Caco-2 (cell line): ENCODE measurements at regions not wholly inside any gene's neighbourhood (a gene's known extent, or its start where the extent isn't known, plus 50 kb on each side); places are given as distances from the start of the nearest gene placed in this dataset.

Experiments
- BruUV-seq: library from RNA; stranded (reverse); fragments of 400-500 nt; replicated peaks from 2 replicates; lab custom pipeline; 2021; lab: Mats Ljungman, UMichigan
- CTCF ChIA-PET: fragments of 300-600 bp; sonication (Branson Sonifier 250); formaldehyde crosslinking; loops from one replicate; lab custom pipeline; 2022; ENCODE audit warnings: antibody characterized with exemption; lab: Charles Lee
- POLR2A ChIA-PET: fragments of 300-600 bp; sonication (Branson Sonifier 250); formaldehyde crosslinking; loops from one replicate; lab custom pipeline; 2022; ENCODE audit warnings: antibody characterized with exemption; lab: Charles Lee
- DNase-seq, 2 experiments: peaks; one replicate each; pipeline versions ENCODE4 v3.0.0 to v3.0.0-alpha.2; 2020 to 2022
- H3K27me3 ChIP-seq: replicated peaks from 2 replicates; pipeline ENCODE4 v1.6.0; 2011; ENCODE audit warnings: low read length; ENCODE audit not compliant: control insufficient read depth, insufficient read depth
- H3K36me3 ChIP-seq: 2 replicates; pipeline ENCODE4 v1.5.1; 2011; ENCODE audit warnings: low read length; ENCODE audit not compliant: control insufficient read depth, insufficient read depth
- H3K4me1 ChIP-seq: fragments of 250-450 bp; sonication (Bioruptor Pico); 2 replicates; pipeline ENCODE4 v1.5.1; 2020; ENCODE audit warnings: mild to moderate bottlenecking
- H3K4me3 ChIP-seq: 2 replicates; pipeline ENCODE4 v1.5.1; 2011; ENCODE audit warnings: low read depth, mild to moderate bottlenecking, control low read depth, low read length
- H3K9me3 ChIP-seq: fragments of 250-450 bp; sonication (Bioruptor Pico); 2 replicates; pipeline ENCODE4 v1.5.1; 2020; ENCODE audit warnings: mild to moderate bottlenecking, moderate library complexity
- H3K27ac Mint-ChIP-seq: one replicate; pipeline ENCODE4 v1.8.0; 2022; ENCODE audit warnings: mixed read lengths; ENCODE audit not compliant: unreplicated experiment
- H3K27me3 Mint-ChIP-seq: one replicate; pipeline ENCODE4 v1.8.0; 2022; ENCODE audit warnings: mixed read lengths; ENCODE audit not compliant: insufficient read depth, unreplicated experiment
- H3K36me3 Mint-ChIP-seq: one replicate; pipeline ENCODE4 v1.8.0; 2022; ENCODE audit warnings: mild to moderate bottlenecking, mixed read lengths; ENCODE audit not compliant: insufficient read depth, unreplicated experiment
- H3K4me1 Mint-ChIP-seq: one replicate; pipeline ENCODE4 v1.8.0; 2022; ENCODE audit warnings: low read depth, mixed read lengths; ENCODE audit not compliant: unreplicated experiment
- H3K4me3 Mint-ChIP-seq: one replicate; pipeline ENCODE4 v1.8.0; 2022; ENCODE audit warnings: mild to moderate bottlenecking, moderate library complexity, mixed read lengths; ENCODE audit not compliant: unreplicated experiment
- H3K9me3 Mint-ChIP-seq: one replicate; pipeline ENCODE4 v1.8.0; 2022; ENCODE audit warnings: mixed read lengths; ENCODE audit not compliant: unreplicated experiment
- intact Hi-C: fragments of 100-400 bp; cut with micrococcal nuclease; formaldehyde crosslinking; loops from one replicate; pipeline ENCODE4 v1.10.0; 2022; ENCODE audit not compliant: unreplicated experiment
- TF ChIP-seq, protein P1 (sequence below), 2 experiments: fragments of 200-600 bp in 1 of 2; IDR thresholded peaks; 1 replicate in 1 of 2; 2 replicates in 1 of 2; pipeline versions ENCODE4 v1.5.1 to v1.8.0; 2011 to 2022; ENCODE audit warnings: antibody characterized with exemption in 1 of 2, control low read depth in 1 of 2, inconsistent platforms in 1 of 2, low read depth in 1 of 2, low read length in 1 of 2, mild to moderate bottlenecking in 1 of 2, moderate library complexity in 1 of 2; ENCODE audit not compliant: insufficient read depth in 1 of 2, severe bottlenecking in 1 of 2, unreplicated experiment in 1 of 2

DNA sequence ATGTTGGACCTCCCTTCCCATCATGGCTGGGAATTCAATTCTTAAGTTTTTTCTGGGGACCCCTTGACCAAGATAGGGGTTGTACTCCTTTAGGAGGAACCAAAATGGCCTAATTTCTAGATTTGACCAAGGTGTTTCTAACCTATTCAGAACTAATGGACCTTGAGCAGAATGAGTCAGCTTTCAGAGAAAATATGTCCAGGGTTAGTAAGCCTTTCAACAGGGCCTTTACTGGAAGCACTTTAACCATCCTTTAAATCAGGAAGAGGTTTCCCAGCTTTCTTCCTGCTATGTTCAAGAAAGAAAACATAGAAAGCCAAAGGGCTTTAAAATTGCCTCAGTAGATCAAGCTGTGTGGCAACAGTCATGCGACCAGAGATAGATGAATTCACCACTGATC, 1184.9 kb upstream of the ACVR2A start:
- CTCF ChIA-PET, result no interaction called here
- intact Hi-C loops, result loop anchor here (5.0 kb wide), 3 partner anchors 133 to 513 kb away; no protein-coding TSS in a partner anchor

GRCh38 chr2:146652311-146652710, 1192.5 kb upstream of the ACVR2A start:
- H3K9me3 Mint-ChIP-seq, result peaks cover 17% of the 10 kb centered on the region
- H3K4me1 ChIP-seq, result no peaks in the 10 kb centered on the region
- H3K36me3 ChIP-seq, result no peaks in the 10 kb centered on the region
- CTCF ChIA-PET, result no interaction called here
- no peak for DNase-seq
- H3K27ac Mint-ChIP-seq, result no peak overlapping the region
- H3K4me1 Mint-ChIP-seq, result no peaks in the 10 kb centered on the region
- no peaks in the 10 kb centered on the region for H3K36me3 Mint-ChIP-seq
- TF ChIP-seq, protein P1, sequence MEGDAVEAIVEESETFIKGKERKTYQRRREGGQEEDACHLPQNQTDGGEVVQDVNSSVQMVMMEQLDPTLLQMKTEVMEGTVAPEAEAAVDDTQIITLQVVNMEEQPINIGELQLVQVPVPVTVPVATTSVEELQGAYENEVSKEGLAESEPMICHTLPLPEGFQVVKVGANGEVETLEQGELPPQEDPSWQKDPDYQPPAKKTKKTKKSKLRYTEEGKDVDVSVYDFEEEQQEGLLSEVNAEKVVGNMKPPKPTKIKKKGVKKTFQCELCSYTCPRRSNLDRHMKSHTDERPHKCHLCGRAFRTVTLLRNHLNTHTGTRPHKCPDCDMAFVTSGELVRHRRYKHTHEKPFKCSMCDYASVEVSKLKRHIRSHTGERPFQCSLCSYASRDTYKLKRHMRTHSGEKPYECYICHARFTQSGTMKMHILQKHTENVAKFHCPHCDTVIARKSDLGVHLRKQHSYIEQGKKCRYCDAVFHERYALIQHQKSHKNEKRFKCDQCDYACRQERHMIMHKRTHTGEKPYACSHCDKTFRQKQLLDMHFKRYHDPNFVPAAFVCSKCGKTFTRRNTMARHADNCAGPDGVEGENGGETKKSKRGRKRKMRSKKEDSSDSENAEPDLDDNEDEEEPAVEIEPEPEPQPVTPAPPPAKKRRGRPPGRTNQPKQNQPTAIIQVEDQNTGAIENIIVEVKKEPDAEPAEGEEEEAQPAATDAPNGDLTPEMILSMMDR (IDR thresholded peaks at IDR 0.05; ENCODE audit: insufficient read depth in 1 of 2, low read depth in 1 of 2, low read length in 1 of 2, severe bottlenecking in 1 of 2, unreplicated experiment in 1 of 2), result no peak
- no peaks in the 10 kb centered on the region; the same call in 1 of the 2 replicates for H3K9me3 ChIP-seq
- H3K27me3 Mint-ChIP-seq, result no peaks in the 10 kb centered on the region
- no peak overlapping the region for H3K4me3 ChIP-seq
- BruUV-seq, result no TSS peak
- H3K4me3 Mint-ChIP-seq, result no peak overlapping the region
- no peaks in the 10 kb centered on the region for H3K27me3 ChIP-seq
- POLR2A ChIA-PET, result no interaction called here
- intact Hi-C loops, result no loop called here

More for the DNA sequence above, 1184.9 kb upstream of the ACVR2A start:
- Mint-ChIP-seq H3K27ac (no peak overlapping the region), H3K4me1 (no peaks in the 10 kb centered on the region), H3K9me3 (no peaks in the 10 kb centered on the region), H3K36me3 (no peaks in the 10 kb centered on the region), H3K4me3 (no peak overlapping the region), H3K27me3 (peaks cover 3% of the 10 kb centered on the region)
- DNase-seq, result no peak
- Histone ChIP-seq H3K27me3 (no peaks in the 10 kb centered on the region), H3K4me3 (no peak overlapping the region), H3K36me3 (no peaks in the 10 kb centered on the region), H3K4me1 (no peaks in the 10 kb centered on the region), H3K9me3 (no peaks in the 10 kb centered on the region; the same call in 1 of the 2 replicates)
- TF ChIP-seq, protein P1 (IDR thresholded peaks at IDR 0.05; ENCODE audit: insufficient read depth in 1 of 2, low read depth in 1 of 2, low read length in 1 of 2, severe bottlenecking in 1 of 2, unreplicated experiment in 1 of 2), result no peak
- POLR2A ChIA-PET, result no interaction called here
- BruUV-seq, result no TSS peak

- H3K4me1 ChIP-seq, result no peaks in the 10 kb centered on the region
- no peaks in the 10 kb centered on the region; the same call in 1 of the 2 replicates for H3K9me3 ChIP-seq
- intact Hi-C loops, result no loop called here
- TF ChIP-seq, protein P1 (IDR thresholded peaks at IDR 0.05; ENCODE audit: insufficient read depth in 1 of 2, low read depth in 1 of 2, low read length in 1 of 2, severe bottlenecking in 1 of 2, unreplicated experiment in 1 of 2), result no peak
- H3K9me3 Mint-ChIP-seq, result peaks cover 17% of the 10 kb centered on the region
- H3K27me3 Mint-ChIP-seq, result no peaks in the 10 kb centered on the region
- DNase-seq, result no peak
- BruUV-seq, result no TSS peak
- H3K4me1 Mint-ChIP-seq, result no peaks in the 10 kb centered on the region
- ChIA-PET CTCF (no interaction called here), POLR2A (no interaction called here)
- no peak overlapping the region for H3K4me3 Mint-ChIP-seq
- no peaks in the 10 kb centered on the region for H3K36me3 Mint-ChIP-seq
- no peaks in the 10 kb centered on the region for H3K36me3 ChIP-seq
- H3K27ac Mint-ChIP-seq, result no peak overlapping the region
- H3K4me3 ChIP-seq, result no peak overlapping the region
- H3K27me3 ChIP-seq, result no peaks in the 10 kb centered on the region
These were observed 1193.5 kb upstream of the ACVR2A start for GRCh38 chr2:146651361-146651760.
